Gastrocnemius medialis (tissue), 4 donors: ENCODE measurements at regions not wholly inside any gene's neighbourhood (a gene's known extent, or its start where the extent isn't known, plus 50 kb on each side); places are given as distances from the start of the nearest gene placed in this dataset.

Experiments
- CTCF ChIP-seq, 5 experiments: fragments of 450-650 bp in 3 of 5; fragments of 200-600 bp in 2 of 5; sonication (generic) in 2 of 5; IDR thresholded peaks in 4 of 5; conservative IDR thresholded peaks in 1 of 5; 1 replicate in 4 of 5; 2 replicates in 1 of 5; pipeline ENCODE4 v1.5.1; 2016 to 2019; ENCODE audit warnings: antibody characterized with exemption in 5 of 5, mild to moderate bottlenecking in 3 of 5, moderate library complexity in 3 of 5
- POLR2A ChIP-seq, 2 donors: fragments of 450-650 bp; IDR thresholded peaks; one replicate each; pipeline ENCODE4 v1.6.1; 2017; ENCODE audit warnings: antibody characterized with exemption in 2 of 2, mild to moderate bottlenecking in 2 of 2, moderate library complexity in 2 of 2

GRCh38 chr13:80754441-80754840 lies 413.5 kb upstream of the SPRY2 start:
- TF ChIP-seq CTCF (IDR thresholded peaks at IDR 0.05 in 4 of 5, conservative IDR thresholded peaks at IDR 0.05 in 1 of 5): no peak
- TF ChIP-seq POLR2A (IDR thresholded peaks at IDR 0.05): no peak
